Body of pancreas (tissue), 4 donors: ENCODE measurements at regions not wholly inside any gene's neighbourhood (a gene's known extent, or its start where the extent isn't known, plus 50 kb on each side); places are given as distances from the start of the nearest gene placed in this dataset.

Experiments used
- ATAC-seq: fragments of 150-250 bp; one replicate; pipeline ENCODE4 v1.9.1; 2016
- DNase-seq, 4 donors: peaks; one replicate each; pipeline ENCODE4 v3.0.0-alpha.2; 2019
- H3K27ac ChIP-seq, 4 donors: fragments of 200-600 bp; sonication (generic); 1 replicate in 3 of 4; 2 replicates in 1 of 4; pipeline versions ENCODE4 v1.5.1 to v1.6.1; 2016 to 2019; ENCODE audit warnings: mild to moderate bottlenecking in 1 of 4, mixed read lengths in 1 of 4, moderate library complexity in 1 of 4
- H3K27me3 ChIP-seq, 2 donors: fragments of 200-600 bp; sonication (generic); one replicate each; pipeline ENCODE4 v1.6.0; 2016; ENCODE audit warnings: mild to moderate bottlenecking in 1 of 2
- H3K36me3 ChIP-seq, 2 donors: fragments of 200-600 bp; sonication (generic); replicated peaks in 1 of 2; 2 replicates each; pipeline ENCODE4 v1.5.1; 2016; ENCODE audit warnings: low read depth in 2 of 2; ENCODE audit not compliant: insufficient read depth in 1 of 2
- H3K4me1 ChIP-seq: fragments of 200-600 bp; sonication (generic); one replicate; pipeline ENCODE4 v1.6.0; 2016
- H3K4me3 ChIP-seq, 2 donors: fragments of 200-600 bp; sonication (generic); 1 replicate in 1 of 2; 2 replicates in 1 of 2; pipeline ENCODE4 v1.5.1; 2016 to 2019
- H3K9me3 ChIP-seq, 3 donors: fragments of 200-600 bp; sonication (generic); 1 replicate in 2 of 3; 2 replicates in 1 of 3; pipeline ENCODE4 v1.5.1; 2016
- POLR2A ChIP-seq, 3 donors: fragments of 450-650 bp; IDR thresholded peaks; one replicate each; pipeline ENCODE4 v1.6.1; 2016; ENCODE audit warnings: antibody characterized with exemption in 3 of 3, mild to moderate bottlenecking in 2 of 3
- WGBS, 2 donors: methylation state at CpG; one replicate each; pipeline ENCODE4 v1.1.5; 2017; 5-methylcytosine and 5-hydroxymethylcytosine counted together
- intact Hi-C: fragments of 100-400 bp; cut with DNase I; formaldehyde crosslinking; loops from one replicate; pipeline ENCODE4 v1.15.1; 2023
- TF ChIP-seq, protein P1 (sequence below), 7 experiments: fragments of 450-650 bp in 4 of 7; fragments of 200-600 bp in 3 of 7; sonication (generic) in 3 of 7; IDR thresholded peaks; one replicate each; pipeline ENCODE4 v1.5.1; 2016 to 2019; ENCODE audit warnings: antibody characterized with exemption in 7 of 7

GRCh38 chr2:8154270-8154669, 527.6 kb upstream of the ID2 start:
- 81 to 90% methylated on average over 7 of the region's 7 CpGs for WGBS, 2 donors
- no peak for DNase-seq
- H3K4me1 ChIP-seq: no peaks in the 10 kb centered on the region

DNA sequence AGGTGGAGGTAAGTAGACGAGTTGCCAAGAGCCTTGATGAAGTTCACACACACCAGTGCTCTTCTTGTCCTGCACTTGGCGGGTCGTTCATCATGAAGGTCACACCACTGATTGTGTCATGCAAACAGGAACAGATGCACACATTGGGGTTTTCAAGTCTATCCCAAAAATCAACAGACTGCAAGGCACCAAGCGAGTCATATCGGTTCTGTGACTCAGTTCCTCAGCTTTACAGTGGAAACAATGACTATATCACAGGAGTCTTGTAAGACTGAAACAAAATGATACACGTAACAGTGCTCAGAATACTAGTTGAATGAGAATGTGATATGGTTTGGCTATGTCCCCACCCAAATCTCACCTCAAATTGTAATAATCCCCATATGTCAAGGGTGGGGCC, 526.9 kb upstream of the ID2 start:
- Histone ChIP-seq H3K27ac (no peak overlapping the region), H3K9me3 (no peaks in the 10 kb centered on the region), H3K4me3 (no peak overlapping the region), H3K27me3 (no peaks in the 10 kb centered on the region), H3K4me1 (no peaks in the 10 kb centered on the region), H3K36me3 (no peaks in the 10 kb centered on the region)
- no peak for DNase-seq
- 85 to 90% methylated on average over 6 of the region's 6 CpGs for WGBS, 2 donors
- TF ChIP-seq, protein P1, sequence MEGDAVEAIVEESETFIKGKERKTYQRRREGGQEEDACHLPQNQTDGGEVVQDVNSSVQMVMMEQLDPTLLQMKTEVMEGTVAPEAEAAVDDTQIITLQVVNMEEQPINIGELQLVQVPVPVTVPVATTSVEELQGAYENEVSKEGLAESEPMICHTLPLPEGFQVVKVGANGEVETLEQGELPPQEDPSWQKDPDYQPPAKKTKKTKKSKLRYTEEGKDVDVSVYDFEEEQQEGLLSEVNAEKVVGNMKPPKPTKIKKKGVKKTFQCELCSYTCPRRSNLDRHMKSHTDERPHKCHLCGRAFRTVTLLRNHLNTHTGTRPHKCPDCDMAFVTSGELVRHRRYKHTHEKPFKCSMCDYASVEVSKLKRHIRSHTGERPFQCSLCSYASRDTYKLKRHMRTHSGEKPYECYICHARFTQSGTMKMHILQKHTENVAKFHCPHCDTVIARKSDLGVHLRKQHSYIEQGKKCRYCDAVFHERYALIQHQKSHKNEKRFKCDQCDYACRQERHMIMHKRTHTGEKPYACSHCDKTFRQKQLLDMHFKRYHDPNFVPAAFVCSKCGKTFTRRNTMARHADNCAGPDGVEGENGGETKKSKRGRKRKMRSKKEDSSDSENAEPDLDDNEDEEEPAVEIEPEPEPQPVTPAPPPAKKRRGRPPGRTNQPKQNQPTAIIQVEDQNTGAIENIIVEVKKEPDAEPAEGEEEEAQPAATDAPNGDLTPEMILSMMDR (IDR thresholded peaks at IDR 0.05): no peak
- TF ChIP-seq POLR2A (IDR thresholded peaks at IDR 0.05): no peak
- intact Hi-C loops: no loop called here
- ATAC-seq: no peak

More at GRCh38 chr2:8154270-8154669, 527.6 kb upstream of the ID2 start:
- Histone ChIP-seq H3K27ac (no peak overlapping the region), H3K9me3 (no peaks in the 10 kb centered on the region), H3K4me3 (no peak overlapping the region), H3K27me3 (no peaks in the 10 kb centered on the region), H3K36me3 (no peaks in the 10 kb centered on the region)
- TF ChIP-seq, protein P1 (IDR thresholded peaks at IDR 0.05): no peak
- no peak for TF ChIP-seq POLR2A (IDR thresholded peaks at IDR 0.05)
- intact Hi-C loops: no loop called here
- ATAC-seq: no peak

DNA sequence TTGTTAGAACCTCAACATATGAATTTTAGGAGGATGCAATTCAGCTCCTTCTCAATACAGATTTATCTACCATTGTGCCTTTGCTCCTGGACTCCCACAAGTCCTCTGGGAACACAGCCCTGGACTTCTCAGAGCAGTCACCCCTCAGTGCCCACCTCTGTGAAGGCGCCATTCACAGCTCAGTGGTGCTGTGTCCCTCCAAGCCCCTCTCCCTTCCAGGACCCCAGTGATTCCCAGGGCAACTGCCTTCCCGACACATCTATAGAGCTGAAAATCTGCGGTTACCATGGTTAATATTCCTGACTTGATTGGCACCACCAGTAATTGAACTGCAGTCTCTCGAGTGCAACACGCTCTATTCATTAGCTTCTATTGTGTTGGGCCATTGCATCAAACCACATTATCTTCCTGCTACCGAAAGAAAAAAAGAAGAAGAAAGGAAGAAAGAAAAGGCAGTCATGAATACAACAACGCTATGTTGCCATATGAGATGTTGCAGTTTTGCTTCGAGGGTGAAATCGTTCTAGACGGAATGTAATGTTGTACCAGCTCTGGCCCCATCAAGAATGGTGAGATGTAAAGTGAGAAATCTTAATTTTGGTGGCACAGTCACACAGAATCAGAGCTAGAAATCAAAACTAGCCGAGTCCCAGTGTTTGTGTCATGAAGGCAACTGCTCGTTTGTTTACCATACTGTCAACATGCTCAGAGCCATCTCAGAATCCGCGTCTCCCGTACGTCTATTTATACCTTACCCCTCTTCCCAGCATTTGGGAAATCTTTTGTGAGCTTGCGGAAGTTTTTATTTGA, 524.0 kb upstream of the ID2 start:
- Histone ChIP-seq H3K9me3 (no peaks in the 10 kb centered on the region), H3K27ac (no peak overlapping the region), H3K4me3 (no peak overlapping the region), H3K27me3 (no peaks in the 10 kb centered on the region), H3K4me1 (no peaks in the 10 kb centered on the region), H3K36me3 (no peaks in the 10 kb centered on the region)
- 88 to 89% methylated on average over 17 of the region's 17 CpGs for WGBS, 2 donors
- ATAC-seq (no peak), DNase-seq (no peak)
- intact Hi-C loops: no loop called here
- TF ChIP-seq, protein P1 (IDR thresholded peaks at IDR 0.05): no peak
- no peak for TF ChIP-seq POLR2A (IDR thresholded peaks at IDR 0.05)

DNA sequence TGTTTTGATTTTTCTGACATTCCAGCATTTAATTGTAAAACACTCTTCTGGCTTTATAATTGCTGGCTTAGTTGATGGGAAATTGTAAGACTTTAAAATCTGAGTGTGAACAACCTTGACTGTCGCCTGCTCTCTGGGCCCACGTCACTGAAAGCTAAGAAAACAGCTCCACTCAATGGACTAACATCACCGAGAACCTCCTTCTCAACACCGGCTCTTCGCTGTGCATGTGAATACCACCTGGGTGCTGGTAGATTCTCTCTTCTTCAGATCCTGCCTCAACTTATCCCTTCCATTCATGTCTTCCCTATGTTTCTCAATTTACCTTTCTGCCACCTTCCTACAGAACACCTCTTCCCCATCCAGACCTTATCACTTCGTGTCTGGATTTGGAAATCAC, 523.1 kb upstream of the ID2 start:
- intact Hi-C loops: no loop called here
- DNase-seq (no peak), ATAC-seq (no peak)
- H3K27me3 ChIP-seq: no peaks in the 10 kb centered on the region
- no peaks in the 10 kb centered on the region for H3K36me3 ChIP-seq
- TF ChIP-seq, protein P1 (IDR thresholded peaks at IDR 0.05): no peak
- TF ChIP-seq POLR2A (IDR thresholded peaks at IDR 0.05): no peak
- H3K4me3 ChIP-seq: no peak overlapping the region
- H3K4me1 ChIP-seq: no peaks in the 10 kb centered on the region
- H3K27ac ChIP-seq: no peak overlapping the region
- H3K9me3 ChIP-seq: no peaks in the 10 kb centered on the region
- WGBS, 2 donors: 73 to 74% methylated on average over 6 of the region's 6 CpGs
